K562 (cell line): ENCODE measurements at regions not wholly inside any gene's neighbourhood (a gene's known extent, or its start where the extent isn't known, plus 50 kb on each side); places are given as distances from the start of the nearest gene placed in this dataset.

Experiments used
- CTBP1 ChIP-seq: fragments of 450-650 bp; IDR thresholded peaks from 2 replicates; pipeline ENCODE4 v1.6.1; 2016; ENCODE audit warnings: borderline replicate concordance
- JUN ChIP-seq, 2 experiments: sonication (generic) in 1 of 2; formaldehyde crosslinking in 1 of 2; IDR thresholded peaks; 2 replicates each; pipeline versions ENCODE4 v1.6.1 to v1.8.0; 2012 to 2022; ENCODE audit warnings: borderline replicate concordance in 2 of 2, mild to moderate bottlenecking in 2 of 2, improper control_type of control experiment in 1 of 2, low read depth in 1 of 2, low read length in 1 of 2, missing genetic modification reagents in 1 of 2
- MTA2 ChIP-seq: fragments of 450-650 bp; IDR thresholded peaks from 2 replicates; pipeline ENCODE4 v1.6.1; 2016; ENCODE audit warnings: low read depth
- RBFOX2 ChIP-seq: fragments of 200-400 bp; formaldehyde crosslinking; IDR thresholded peaks from 2 replicates; pipeline ENCODE4 v1.6.1; 2017; ENCODE audit warnings: low read depth, mild to moderate bottlenecking, low read length, moderate library complexity
- SIN3A ChIP-seq, 2 experiments: fragments of 150-350 bp in 1 of 2; IDR thresholded peaks; 2 replicates each; pipeline ENCODE4 v1.6.1; 2011 to 2016; ENCODE audit warnings: borderline replicate concordance in 2 of 2, low read depth in 2 of 2, low read length in 2 of 2, mild to moderate bottlenecking in 2 of 2, moderate library complexity in 2 of 2; ENCODE audit not compliant: control insufficient read depth in 1 of 2
- SOX6 ChIP-seq: fragments of 450-650 bp; IDR thresholded peaks from 2 replicates; pipeline ENCODE4 v1.6.1; 2014; ENCODE audit warnings: mild to moderate bottlenecking
- ZNF134 ChIP-seq: fragments of 250-450 bp; sonication (Bioruptor Pico); conservative IDR thresholded peaks from 2 replicates; pipeline ENCODE4 v1.4.0; 2020
- ZNF263 ChIP-seq: sonication (generic); formaldehyde crosslinking; IDR thresholded peaks from 2 replicates; pipeline ENCODE4 v1.8.0; 2022; ENCODE audit warnings: mild to moderate bottlenecking, missing genetic modification reagents, borderline replicate concordance
- TF ChIP-seq, protein P1 (sequence below), 2 experiments: fragments of 450-650 bp; IDR thresholded peaks; 2 replicates each; pipeline ENCODE4 v1.6.1; 2016
- TF ChIP-seq, protein P2 (sequence below): fragments of 250-450 bp; sonication (Bioruptor Pico); IDR thresholded peaks from 2 replicates; pipeline ENCODE4 v1.8.0; 2022; ENCODE audit warnings: inconsistent platforms

DNA sequence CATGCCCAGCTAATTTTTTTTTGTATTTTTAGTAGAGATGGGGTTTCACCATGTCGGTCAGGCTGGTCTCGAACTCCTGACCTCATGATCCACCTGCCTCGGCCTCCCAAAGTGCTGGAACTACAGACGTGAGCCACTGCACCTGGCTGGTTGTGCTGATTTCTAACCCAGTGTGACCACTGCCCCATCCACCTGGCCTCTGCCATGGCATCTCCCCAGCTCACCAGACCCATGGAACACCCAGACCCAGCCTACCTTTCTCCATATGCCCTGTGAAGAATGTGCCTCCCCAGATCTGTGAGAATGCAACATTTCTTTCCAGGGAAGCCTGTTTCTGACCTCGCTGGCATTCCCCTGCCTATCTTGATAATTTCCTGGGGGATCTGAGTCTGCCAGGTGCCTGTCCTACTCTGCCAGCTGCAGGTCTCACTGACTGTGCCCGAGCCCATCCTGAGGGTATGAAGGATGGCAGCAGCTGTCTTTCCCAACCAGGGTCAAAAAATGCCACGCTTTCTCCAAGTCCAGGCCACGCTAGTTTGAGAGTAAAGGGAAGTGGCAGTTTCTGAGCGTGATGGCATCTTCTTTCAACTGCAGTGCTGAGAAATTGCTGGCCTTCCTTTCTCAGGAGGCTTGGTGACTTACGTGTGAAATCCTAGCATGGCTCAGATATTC lies 324.4 kb upstream of the ZNF32 start:
- no peak for TF ChIP-seq ZNF263
- no peak for TF ChIP-seq RBFOX2
- TF ChIP-seq, protein P1, sequence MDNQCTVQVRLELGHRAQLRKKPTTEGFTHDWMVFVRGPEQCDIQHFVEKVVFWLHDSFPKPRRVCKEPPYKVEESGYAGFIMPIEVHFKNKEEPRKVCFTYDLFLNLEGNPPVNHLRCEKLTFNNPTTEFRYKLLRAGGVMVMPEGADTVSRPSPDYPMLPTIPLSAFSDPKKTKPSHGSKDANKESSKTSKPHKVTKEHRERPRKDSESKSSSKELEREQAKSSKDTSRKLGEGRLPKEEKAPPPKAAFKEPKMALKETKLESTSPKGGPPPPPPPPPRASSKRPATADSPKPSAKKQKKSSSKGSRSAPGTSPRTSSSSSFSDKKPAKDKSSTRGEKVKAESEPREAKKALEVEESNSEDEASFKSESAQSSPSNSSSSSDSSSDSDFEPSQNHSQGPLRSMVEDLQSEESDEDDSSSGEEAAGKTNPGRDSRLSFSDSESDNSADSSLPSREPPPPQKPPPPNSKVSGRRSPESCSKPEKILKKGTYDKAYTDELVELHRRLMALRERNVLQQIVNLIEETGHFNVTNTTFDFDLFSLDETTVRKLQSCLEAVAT (IDR thresholded peaks at IDR 0.05): no peak
- no peak for TF ChIP-seq CTBP1
- no peak for TF ChIP-seq JUN (IDR thresholded peaks at IDR 0.05; ENCODE audit: borderline replicate concordance, low read depth, low read length)
- no peak for TF ChIP-seq JUN (CRISPR knock-in tag; IDR thresholded peaks at IDR 0.05; ENCODE audit: borderline replicate concordance)
- no peak for TF ChIP-seq ZNF134 (CRISPR knock-in tag)
- TF ChIP-seq SOX6: no peak
- TF ChIP-seq MTA2: no peak
- no peak for TF ChIP-seq SIN3A (IDR thresholded peaks at IDR 0.05; ENCODE audit: borderline replicate concordance in 2 of 2, control insufficient read depth in 1 of 2, low read depth in 2 of 2, low read length in 2 of 2)
- TF ChIP-seq, protein P2, sequence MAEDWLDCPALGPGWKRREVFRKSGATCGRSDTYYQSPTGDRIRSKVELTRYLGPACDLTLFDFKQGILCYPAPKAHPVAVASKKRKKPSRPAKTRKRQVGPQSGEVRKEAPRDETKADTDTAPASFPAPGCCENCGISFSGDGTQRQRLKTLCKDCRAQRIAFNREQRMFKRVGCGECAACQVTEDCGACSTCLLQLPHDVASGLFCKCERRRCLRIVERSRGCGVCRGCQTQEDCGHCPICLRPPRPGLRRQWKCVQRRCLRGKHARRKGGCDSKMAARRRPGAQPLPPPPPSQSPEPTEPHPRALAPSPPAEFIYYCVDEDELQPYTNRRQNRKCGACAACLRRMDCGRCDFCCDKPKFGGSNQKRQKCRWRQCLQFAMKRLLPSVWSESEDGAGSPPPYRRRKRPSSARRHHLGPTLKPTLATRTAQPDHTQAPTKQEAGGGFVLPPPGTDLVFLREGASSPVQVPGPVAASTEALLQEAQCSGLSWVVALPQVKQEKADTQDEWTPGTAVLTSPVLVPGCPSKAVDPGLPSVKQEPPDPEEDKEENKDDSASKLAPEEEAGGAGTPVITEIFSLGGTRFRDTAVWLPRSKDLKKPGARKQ (CRISPR knock-in tag): no peak
